ENCODE measurements at regions not wholly inside any gene's neighbourhood (a gene's known extent, or its start where the extent isn't known, plus 50 kb on each side); places are given as distances from the start of the nearest gene placed in this dataset.
"Not testable (repeated sequence)": the region's sequence is repeated elsewhere in the genome, so short reads cannot be mapped to it uniquely, and the experiment has no call there.

GRCh38 chr9:96148634-96149532, 153.1 kb downstream of the HSD17B3 start:
- DNase-seq (ENCODE audit: low read depth, low spot score) = no peak
- H3K4me3 ChIP-seq (ENCODE audit: low read depth, low read length) = no peak overlapping the region
- ChIA-PET POLR2A (no interaction called here), CTCF (no interaction called here)
- no peak for TF ChIP-seq CTCF (IDR thresholded peaks at IDR 0.05; ENCODE audit: insufficient read depth, low read length, missing control alignments)

GRCh38 chr9:96147029-96147428, 154.9 kb downstream of the HSD17B3 start:
- DNase-seq (ENCODE audit: low read depth, low spot score); POLR2A ChIA-PET: not testable (repeated sequence)

GRCh38 chr9:96141666-96142065, 160.3 kb downstream of the HSD17B3 start:
- DNase-seq (ENCODE audit: low read depth, low spot score) = no peak
- POLR2A ChIA-PET = no interaction called here
- CTCF ChIA-PET = no interaction called here

More at GRCh38 chr9:96147029-96147428, 154.9 kb downstream of the HSD17B3 start:
- CTCF ChIA-PET; H3K4me3 ChIP-seq (ENCODE audit: low read depth, low read length): not testable (repeated sequence)

GRCh38 chr9:96141128-96141474, 160.9 kb downstream of the HSD17B3 start:
- no peak for DNase-seq (ENCODE audit: low read depth, low spot score)
- no peak for TF ChIP-seq CTCF (IDR thresholded peaks at IDR 0.05; ENCODE audit: insufficient read depth, low read length, missing control alignments)
- ChIA-PET CTCF (no interaction called here), POLR2A (no interaction called here)
- H3K4me3 ChIP-seq (ENCODE audit: low read depth, low read length) = no peak overlapping the region

More at GRCh38 chr9:96141666-96142065, 160.3 kb downstream of the HSD17B3 start:
- TF ChIP-seq CTCF (IDR thresholded peaks at IDR 0.05; ENCODE audit: insufficient read depth, low read length, missing control alignments) = no peak
- H3K4me3 ChIP-seq (ENCODE audit: low read depth, low read length) = no peak overlapping the region

GRCh38 chr9:96140296-96141127, 161.5 kb downstream of the HSD17B3 start:
- CTCF ChIA-PET = no interaction called here
- TF ChIP-seq CTCF (IDR thresholded peaks at IDR 0.05; ENCODE audit: insufficient read depth, low read length, missing control alignments) = no peak

GRCh38 chr9:96139592-96140295, 162.2 kb downstream of the HSD17B3 start:
- H3K4me3 ChIP-seq (ENCODE audit: low read depth, low read length) = peak overlapping the region; percentile 21
- no peak for TF ChIP-seq CTCF (IDR thresholded peaks at IDR 0.05; ENCODE audit: insufficient read depth, low read length, missing control alignments)
- CTCF ChIA-PET = interaction anchor here (1.2 to 1.5 kb wide), 2 partner anchors 17 to 78 kb away, joined by 3 to 5 read pairs; no protein-coding TSS in a partner anchor
- DNase-seq (ENCODE audit: low read depth, low spot score) = peak; percentile 79
- POLR2A ChIA-PET = no interaction called here

More at GRCh38 chr9:96140296-96141127, 161.5 kb downstream of the HSD17B3 start:
- POLR2A ChIA-PET = no interaction called here
- H3K4me3 ChIP-seq (ENCODE audit: low read depth, low read length) = no peak overlapping the region
- no peak for DNase-seq (ENCODE audit: low read depth, low spot score)
